GM12892 (cell line): ENCODE measurements at regions not wholly inside any gene's neighbourhood (a gene's known extent, or its start where the extent isn't known, plus 50 kb on each side); places are given as distances from the start of the nearest gene placed in this dataset.
"Not testable (repeated sequence)": the region's sequence is repeated elsewhere in the genome, so short reads cannot be mapped to it uniquely, and the experiment has no call there.

Experiments used
- DNase-seq: peaks from one replicate; pipeline ENCODE4 v3.0.0; 2011; ENCODE audit not compliant: insufficient read length
- FAIRE-seq: peaks from 2 replicates; lab custom pipeline; 2011; peaks lifted over from hg19 to GRCh38; lab: Jason Lieb, UNC
- POLR2A ChIP-seq: IDR thresholded peaks from 2 replicates; pipeline ENCODE4 v1.6.1; 2011; ENCODE audit warnings: low read depth, low read length, control low read depth
- POLR2AphosphoS5 ChIP-seq: IDR thresholded peaks from 2 replicates; pipeline ENCODE4 v1.6.1; 2011; ENCODE audit warnings: low read depth, low read length, control low read depth
- TAF1 ChIP-seq: IDR thresholded peaks from 2 replicates; pipeline ENCODE4 v1.6.1; 2011; ENCODE audit warnings: low read depth, mild to moderate bottlenecking, control low read depth, low read length, borderline replicate concordance

- TF ChIP-seq TAF1: no peak
- no peak for TF ChIP-seq POLR2A
- no peak for TF ChIP-seq POLR2AphosphoS5
- FAIRE-seq: no peak
- no peak for DNase-seq
Observed at GRCh38 chr3:5861151-5861550, 673.6 kb downstream of the EDEM1 start.

GRCh38 chr3:5874931-5875341 is 687.4 kb downstream of the EDEM1 start:
- FAIRE-seq: no peak
- no peak for DNase-seq
- TF ChIP-seq POLR2AphosphoS5: no peak

GRCh38 chr3:5888851-5889250 is 701.3 kb downstream of the EDEM1 start:
- FAIRE-seq: peak; percentile 56
- TF ChIP-seq TAF1 (no peak), POLR2A (no peak), POLR2AphosphoS5 (no peak)

GRCh38 chr3:5889374-5889773 is 701.9 kb downstream of the EDEM1 start:
- TF ChIP-seq POLR2A (no peak), POLR2AphosphoS5 (no peak), TAF1 (no peak)
- FAIRE-seq: peak; percentile 56
- no peak for DNase-seq

More at GRCh38 chr3:5888851-5889250, 701.3 kb downstream of the EDEM1 start:
- no peak for DNase-seq

- DNase-seq: no peak
- peak; percentile 5 for FAIRE-seq
Observed at GRCh38 chr3:5891711-5892110, 704.2 kb downstream of the EDEM1 start.

GRCh38 chr3:5898106-5898505 is 710.6 kb downstream of the EDEM1 start:
- TF ChIP-seq POLR2A (no peak), TAF1 (no peak), POLR2AphosphoS5 (no peak)
- FAIRE-seq: no peak

More at GRCh38 chr3:5891711-5892110, 704.2 kb downstream of the EDEM1 start:
- TF ChIP-seq POLR2AphosphoS5 (no peak), POLR2A (no peak), TAF1 (no peak)

GRCh38 chr3:5899014-5899761 is 711.7 kb downstream of the EDEM1 start:
- TF ChIP-seq POLR2AphosphoS5: no peak
- TF ChIP-seq TAF1: no peak
- no peak for TF ChIP-seq POLR2A
- FAIRE-seq: no peak
- no peak for DNase-seq

More at GRCh38 chr3:5898106-5898505, 710.6 kb downstream of the EDEM1 start:
- DNase-seq: no peak

- DNase-seq: no peak
- TF ChIP-seq POLR2A (no peak), TAF1 (no peak), POLR2AphosphoS5 (no peak)
- FAIRE-seq: no peak
Observed at GRCh38 chr3:5917932-5918331, 730.4 kb downstream of the EDEM1 start.

GRCh38 chr3:5918626-5919025 is 731.1 kb downstream of the EDEM1 start:
- no peak for DNase-seq
- TF ChIP-seq TAF1 (no peak), POLR2AphosphoS5 (no peak)
- FAIRE-seq: no peak

- FAIRE-seq (no peak), DNase-seq (no peak)
- TF ChIP-seq TAF1: no peak
- no peak for TF ChIP-seq POLR2AphosphoS5
- TF ChIP-seq POLR2A: no peak
Observed at GRCh38 chr3:5929027-5929426, 741.5 kb downstream of the EDEM1 start.

GRCh38 chr3:5944061-5944460 is 756.6 kb downstream of the EDEM1 start:
- FAIRE-seq, DNase-seq: not testable (repeated sequence)

GRCh38 chr3:5948084-5948483 is 760.6 kb downstream of the EDEM1 start:
- FAIRE-seq: no peak
- no peak for DNase-seq
- TF ChIP-seq POLR2AphosphoS5 (no peak), POLR2A (no peak), TAF1 (no peak)
